Keratinocyte (primary cell): ENCODE measurements at regions not wholly inside any gene's neighbourhood (a gene's known extent, or its start where the extent isn't known, plus 50 kb on each side); places are given as distances from the start of the nearest gene placed in this dataset.
"Not testable (repeated sequence)": the region's sequence is repeated elsewhere in the genome, so short reads cannot be mapped to it uniquely, and the experiment has no call there.

Experiments
- CTCF ChIP-seq, 3 experiments: IDR thresholded peaks in 1 of 3; conservative IDR thresholded peaks in 1 of 3; optimal IDR thresholded peaks in 1 of 3; 2 replicates in 2 of 3; 3 replicates in 1 of 3; pipeline versions ENCODE3 to v1.5.1; 2011; ENCODE audit warnings: low read length in 3 of 3, mild to moderate bottlenecking in 3 of 3, moderate library complexity in 2 of 3, control low read depth in 1 of 3, inconsistent platforms in 1 of 3; ENCODE audit not compliant: insufficient read depth in 2 of 3; ENCODE audit errors: extremely low read depth in 1 of 3
- EZH2 ChIP-seq: IDR thresholded peaks from one replicate; pipeline ENCODE4 v1.6.1; 2012; ENCODE audit warnings: inconsistent platforms, mild to moderate bottlenecking, low read length, moderate library complexity

- not testable (repeated sequence) for TF ChIP-seq CTCF (optimal IDR thresholded peaks at IDR 0.05 in 1 of 3, IDR thresholded peaks at IDR 0.05 in 1 of 3, conservative IDR thresholded peaks at IDR 0.05 in 1 of 3; ENCODE audit: extremely low read depth in 1 of 3, insufficient read depth in 2 of 3, low read length in 3 of 3); EZH2
Observed at GRCh38 chr4:94148052-94148451, 59.6 kb upstream of the SMARCAD1 start.
